ENCODE measurements at regions not wholly inside any gene's neighbourhood (a gene's known extent, or its start where the extent isn't known, plus 50 kb on each side); places are given as distances from the start of the nearest gene placed in this dataset.

DNA sequence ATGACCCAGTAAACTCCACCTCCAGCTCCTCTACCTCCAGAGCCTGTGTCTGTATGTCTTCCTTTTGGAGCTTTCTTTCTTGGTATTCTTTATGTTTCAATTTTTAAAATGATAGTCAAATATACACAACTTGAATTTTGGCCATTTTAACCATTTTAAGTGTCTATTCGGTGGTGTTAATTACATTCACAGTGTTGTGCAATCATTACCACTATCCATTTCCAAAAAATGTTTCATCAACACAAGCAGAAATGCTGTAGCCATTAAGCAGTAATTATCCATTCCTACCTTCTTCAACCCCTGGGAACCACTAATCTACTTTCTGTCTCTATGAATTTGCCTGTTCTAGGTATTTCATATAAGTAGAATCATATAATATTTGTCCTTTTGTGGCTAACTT lies 194.5 kb upstream of the TSC22D2 start:
- DNase-seq: no peak

DNA sequence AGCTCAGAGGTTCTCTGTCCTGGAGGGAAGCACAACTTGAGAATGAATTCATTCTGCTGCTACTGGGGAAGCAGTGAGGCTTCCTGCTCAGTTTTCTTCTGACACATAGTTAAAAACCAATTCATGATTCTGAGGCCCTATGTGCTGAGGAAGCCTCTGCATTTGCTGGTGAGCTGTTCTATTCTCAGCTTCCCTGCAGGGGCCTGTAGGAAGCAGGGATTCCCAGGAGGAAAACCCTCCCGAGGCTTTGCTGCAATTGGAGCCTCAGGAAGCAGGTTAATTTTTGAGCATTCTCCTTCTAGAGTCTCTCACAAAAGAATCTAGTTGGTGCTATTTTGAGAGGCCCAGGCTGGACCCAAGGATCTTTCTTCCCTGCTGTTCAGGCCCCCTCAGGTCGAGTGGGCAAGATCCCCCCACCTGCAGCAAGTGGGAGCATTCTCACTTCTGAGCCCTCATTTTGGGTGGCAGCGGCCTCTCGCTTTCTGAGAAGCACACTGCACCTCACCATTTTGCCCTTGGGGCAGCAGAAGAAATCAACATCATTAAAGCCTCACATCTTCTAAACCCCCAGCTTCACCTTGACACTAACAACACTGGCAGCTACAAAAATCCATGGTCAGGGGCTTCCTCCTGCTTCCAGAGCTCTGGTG lies 197.5 kb upstream of the TSC22D2 start:
- no peak for DNase-seq

DNA sequence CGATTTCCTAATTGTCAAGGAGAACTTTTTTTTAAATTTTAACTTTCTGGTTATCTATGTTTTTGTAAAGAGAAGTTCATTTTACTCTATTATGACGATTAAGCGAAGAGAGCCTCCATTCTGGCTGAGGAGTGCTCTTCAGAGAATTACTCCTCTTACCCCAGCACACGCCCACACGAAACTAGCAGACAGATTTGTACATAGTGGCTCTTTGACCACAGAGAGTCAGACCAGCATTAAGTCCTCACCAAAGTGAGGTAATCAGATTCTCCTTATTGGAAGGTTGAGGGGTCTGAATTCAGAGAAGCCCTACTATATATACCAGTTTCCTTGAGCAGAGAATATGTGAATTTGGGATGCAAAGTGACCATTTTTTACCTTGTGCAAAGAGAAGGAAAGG lies 204.8 kb upstream of the TSC22D2 start:
- DNase-seq: no peak

DNA sequence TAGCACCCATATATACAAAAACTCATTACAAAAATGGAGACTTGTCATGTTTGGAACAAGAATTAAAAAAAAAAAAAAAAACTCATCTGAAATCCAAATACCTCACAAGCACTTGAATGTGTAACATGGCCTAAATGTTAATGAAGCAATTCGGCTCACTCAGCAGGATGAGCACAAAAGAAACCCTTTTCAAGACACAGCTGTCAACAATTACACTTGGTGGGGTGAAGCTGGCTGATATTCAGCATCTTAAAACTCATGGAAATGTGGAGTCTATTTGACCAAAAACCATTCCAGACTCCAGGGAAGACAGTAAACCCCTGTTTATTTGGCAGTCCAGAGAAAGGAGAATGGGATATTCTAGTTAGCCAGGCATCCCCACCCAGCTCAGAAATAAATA lies 205.4 kb upstream of the TSC22D2 start:
- no peak for DNase-seq

GRCh38 chr3:150194957-150195356 lies 213.1 kb upstream of the TSC22D2 start:
- DNase-seq: no peak

- no peak for DNase-seq
These were observed 213.6 kb upstream of the TSC22D2 start for GRCh38 chr3:150194513-150194912.

DNA sequence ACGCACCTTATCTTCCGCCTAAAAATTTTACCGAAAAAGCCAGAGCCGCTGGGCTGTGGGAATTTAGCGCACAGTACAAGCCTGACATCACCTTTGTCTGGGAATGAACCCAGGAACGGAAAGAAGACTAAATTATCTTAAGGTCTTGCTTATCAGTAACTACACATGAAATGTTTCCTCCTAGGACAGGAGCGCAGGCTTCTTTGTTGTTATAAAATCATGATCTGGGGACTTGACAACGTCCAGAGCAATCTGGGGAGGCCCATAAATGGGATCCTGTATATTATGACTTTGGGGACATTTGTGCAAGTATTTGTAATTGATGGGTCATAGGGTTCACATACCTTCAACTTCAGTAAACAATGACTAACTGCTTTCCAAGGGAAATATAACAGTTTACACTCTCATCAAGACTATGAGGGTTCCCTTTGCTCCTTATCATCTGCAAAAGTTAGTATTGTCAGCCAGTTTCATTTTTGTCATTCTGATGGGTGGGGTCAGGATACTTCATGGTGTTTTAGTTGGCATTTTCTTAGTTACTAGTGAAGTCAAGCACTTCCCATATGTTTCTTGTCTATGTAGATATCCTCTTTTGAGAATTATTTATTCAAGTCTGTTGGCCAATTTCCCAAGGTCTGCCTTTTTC lies 213.9 kb upstream of the PFN2 start:
- DNase-seq: no peak

GRCh38 chr3:150183678-150184425 lies 213.2 kb upstream of the PFN2 start:
- DNase-seq: peak; percentile 50

DNA sequence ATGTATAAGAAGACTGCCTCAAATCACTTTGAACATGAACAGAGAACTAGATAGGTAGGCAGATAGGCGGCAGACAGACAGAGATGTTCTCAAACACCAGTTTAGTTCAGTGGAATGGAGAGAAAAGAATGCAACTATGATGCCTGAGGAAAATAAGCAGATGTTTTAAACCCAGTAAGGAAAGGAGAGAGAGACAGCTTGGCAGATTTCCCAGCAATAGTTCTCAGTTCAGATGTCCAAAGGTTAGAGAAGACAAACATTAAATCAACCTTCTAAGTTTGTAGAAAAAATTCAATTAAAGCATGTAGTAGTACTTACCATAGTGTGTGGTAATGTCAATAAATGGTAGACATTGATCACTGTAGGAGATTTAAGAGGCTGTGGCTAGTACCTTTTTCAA lies 209.6 kb upstream of the PFN2 start:
- DNase-seq: no peak

GRCh38 chr3:150179330-150179729 lies 208.6 kb upstream of the PFN2 start:
- no peak for DNase-seq

DNA sequence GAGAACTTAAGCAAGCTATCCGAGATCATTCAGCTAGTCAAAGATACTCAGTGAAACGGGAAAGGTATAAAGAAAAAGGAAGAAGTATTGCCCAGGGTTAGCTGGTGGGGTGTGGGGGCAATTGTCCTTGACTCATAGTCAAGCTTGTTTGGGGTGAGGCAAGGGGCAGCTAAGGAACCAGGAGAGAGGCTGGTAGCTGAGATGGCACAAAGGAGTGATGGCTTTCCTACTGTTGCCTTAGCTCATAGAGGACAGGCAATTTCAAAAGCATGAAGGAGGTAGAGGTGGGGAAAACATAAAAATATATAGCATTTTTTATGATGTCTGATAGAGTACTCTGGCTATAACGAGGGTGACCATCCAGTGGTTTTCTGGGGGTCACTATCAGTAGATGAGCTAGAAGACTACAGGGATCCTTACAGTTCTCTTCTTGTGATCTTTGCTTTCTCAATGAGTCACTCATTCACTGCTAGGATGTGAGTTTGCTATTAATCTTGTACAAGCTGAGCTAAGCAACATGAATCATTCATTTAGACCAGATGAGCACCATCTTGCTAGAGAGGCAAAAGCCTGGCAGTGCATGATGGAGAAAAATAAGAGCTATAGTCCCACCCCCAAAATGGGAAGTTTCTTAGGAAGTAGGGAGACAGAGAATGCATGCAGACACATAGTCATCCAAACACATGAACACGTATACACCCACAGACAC lies 207.1 kb upstream of the PFN2 start:
- DNase-seq: no peak

DNA sequence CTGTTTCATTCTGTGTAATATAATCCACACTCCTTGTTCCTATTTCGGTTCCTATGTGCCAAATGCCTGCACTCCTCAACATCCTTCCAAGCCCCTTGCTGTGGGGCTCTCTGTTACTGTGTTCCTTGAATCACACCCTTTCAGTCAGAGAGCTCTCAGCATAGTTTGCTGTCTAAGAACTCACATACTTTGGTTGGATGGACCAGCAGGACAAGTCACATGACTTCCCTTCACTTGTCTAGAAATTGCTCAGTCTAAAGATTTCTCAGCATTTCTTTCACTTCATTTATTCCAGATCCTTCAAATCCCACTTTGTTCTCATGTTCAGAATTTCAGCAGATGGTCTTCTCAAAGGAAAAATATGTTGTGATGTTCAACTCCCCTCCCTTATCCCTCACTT lies 203.5 kb upstream of the PFN2 start:
- no peak for DNase-seq

DNA sequence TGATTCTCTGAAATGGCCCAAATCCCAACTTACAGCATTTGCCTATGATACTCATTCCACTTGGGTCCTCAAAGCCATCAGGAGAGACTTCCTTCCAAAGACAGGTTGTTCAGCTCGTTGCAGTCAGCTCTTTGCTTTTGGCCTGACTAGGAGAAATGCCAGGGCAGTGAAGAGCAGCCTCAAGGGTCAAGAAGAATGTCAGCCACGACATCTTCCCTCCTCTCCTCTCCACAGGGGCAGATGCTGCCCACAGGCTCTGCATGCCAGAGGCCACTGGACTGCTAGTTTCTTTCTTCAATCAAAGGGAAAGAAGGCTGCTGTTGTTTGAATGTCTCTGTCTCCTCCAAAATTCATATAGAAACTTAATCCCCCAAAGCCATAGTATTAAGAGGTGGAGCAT lies 201.7 kb upstream of the PFN2 start:
- no peak for DNase-seq

DNA sequence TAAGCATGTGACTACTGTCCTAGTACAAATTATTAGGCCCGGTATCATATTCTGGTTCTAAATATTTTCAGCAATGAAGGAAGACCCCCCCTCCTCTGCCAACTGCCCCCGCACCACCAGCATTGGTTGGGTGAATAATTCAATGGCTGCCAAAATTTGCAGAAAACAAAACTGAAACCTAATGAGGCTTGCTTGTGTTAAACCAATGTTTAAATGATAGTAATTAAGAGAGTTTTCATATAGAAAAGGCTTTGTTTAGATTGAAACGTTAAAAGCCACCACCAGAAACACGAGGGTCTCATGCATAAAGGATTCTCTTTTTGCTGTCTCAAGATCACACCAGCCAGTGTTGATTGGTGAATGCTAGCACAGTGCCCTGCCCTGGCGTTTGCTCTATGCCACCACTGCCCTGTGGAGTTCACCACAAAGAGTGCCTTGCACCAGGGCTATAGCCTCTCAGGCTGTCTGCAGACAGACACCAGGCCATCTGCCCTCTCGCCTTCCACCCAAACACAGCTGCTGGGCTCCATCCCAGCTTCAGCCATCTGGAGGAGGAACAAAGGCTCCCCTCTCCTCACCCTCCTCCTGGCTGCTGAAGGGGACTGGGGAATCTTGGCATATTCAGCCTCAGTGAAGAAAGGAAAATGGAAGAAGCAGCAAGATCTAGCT lies 200.3 kb upstream of the PFN2 start:
- no peak for DNase-seq

DNA sequence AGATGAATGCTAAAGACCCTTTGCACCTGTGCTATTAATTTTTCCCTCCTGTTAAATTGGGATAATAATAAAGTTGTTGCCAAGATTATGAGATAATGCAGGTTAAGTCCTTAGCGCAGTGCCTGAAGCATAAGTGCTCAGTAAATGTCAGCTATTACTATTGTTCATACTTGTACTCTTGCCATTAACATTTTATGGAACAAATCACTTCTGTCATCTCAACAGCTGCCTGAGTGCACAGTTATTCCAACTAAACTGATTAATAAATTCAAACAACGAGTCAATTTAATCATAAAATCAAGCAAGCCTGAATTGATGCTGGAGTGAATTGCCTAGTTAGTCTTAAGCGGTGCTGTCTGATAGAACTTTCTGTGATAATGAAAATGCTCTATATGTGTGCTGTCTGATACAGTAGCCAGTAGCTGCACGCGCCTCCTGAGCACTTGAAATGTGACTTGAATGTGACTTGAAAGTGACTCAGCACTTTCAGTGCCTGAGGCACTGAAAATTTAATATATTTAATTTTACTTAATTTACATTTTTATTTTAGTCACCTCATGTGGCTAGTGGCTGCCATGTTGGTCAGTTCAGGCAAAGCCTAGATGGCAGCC lies 198.7 kb upstream of the PFN2 start:
- no peak for DNase-seq

- no peak for DNase-seq
These were observed 198.0 kb upstream of the PFN2 start for GRCh38 chr3:150168698-150169097.

DNA sequence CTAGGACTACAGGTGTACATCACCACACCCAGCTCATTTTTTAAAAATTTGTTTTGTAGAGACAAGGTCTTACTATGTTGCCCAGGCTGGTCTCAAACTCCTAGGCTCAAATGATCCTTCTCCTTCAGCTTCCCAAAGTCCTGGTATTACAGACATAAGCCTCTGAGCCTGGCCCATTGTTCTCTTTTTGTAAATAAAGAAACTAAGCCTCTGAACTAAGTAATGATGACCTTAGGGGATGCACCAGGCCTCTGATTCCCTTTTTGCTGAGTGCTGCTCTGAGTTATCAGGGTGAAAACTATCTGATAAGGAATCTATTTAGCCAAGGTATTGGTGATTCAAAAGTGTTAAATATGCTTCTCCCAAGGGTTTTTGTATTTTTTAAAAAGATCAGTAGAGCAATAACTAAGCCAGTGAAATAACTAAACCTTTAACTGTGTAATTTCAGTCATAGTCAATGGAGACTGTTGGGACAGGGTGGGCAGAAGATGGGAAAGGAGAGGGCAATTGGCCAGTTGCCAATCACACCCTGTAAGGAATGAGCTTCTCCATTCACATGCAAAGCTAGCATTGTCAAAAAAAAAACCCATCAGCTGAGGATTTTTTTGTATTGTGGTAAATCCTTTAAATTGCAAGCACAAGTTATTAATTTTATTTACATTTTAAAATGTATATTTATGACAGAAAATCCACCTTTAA lies 194.8 kb upstream of the PFN2 start:
- no peak for DNase-seq

DNA sequence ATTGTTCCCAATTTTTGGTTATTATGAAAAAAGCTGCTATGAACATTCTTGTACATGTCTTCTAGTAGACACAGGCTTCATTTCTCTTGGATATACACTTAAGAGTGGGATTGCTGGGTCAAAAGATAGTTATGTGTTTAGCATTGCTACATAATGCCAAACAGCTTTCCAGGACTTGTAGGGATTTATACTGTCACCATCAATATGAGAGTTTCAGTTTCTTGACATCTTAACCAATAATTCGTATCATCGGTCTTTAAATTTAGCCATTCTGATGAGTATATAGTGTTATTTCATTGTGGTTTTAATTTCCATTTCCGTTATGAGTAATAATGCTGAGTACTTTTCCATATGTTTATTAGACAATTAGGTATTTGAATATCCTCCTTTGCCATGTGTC lies 190.3 kb upstream of the PFN2 start:
- DNase-seq: no peak

GRCh38 chr3:150158943-150159625 lies 188.4 kb upstream of the PFN2 start:
- DNase-seq: no peak

DNA sequence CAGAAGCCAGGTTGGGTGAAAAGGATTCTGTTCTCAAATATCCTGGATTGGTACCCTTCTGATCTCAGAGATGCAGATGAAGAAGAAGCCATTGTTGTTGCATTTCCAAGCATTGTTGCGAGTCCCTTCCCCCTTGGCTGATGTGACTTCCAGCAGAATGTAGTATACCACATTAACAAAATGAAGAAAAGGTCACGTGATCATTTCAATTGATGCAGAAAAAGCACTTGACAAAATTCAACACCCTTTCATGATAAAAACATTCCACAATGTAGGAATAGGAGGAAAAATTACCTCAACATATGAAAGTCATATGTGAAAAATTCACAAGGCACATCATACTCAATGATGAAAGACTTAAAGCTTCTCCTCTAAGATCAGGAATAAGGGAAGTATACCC lies 181.9 kb upstream of the PFN2 start:
- DNase-seq: no peak

GRCh38 chr3:150150633-150151032 lies 179.9 kb upstream of the PFN2 start:
- no peak for DNase-seq

Data from CD4-positive, alpha-beta T cell treated with Interleukin-10 for 1 hour (primary cell).